DMS53 treated with DMSO at 0.1 percent for 48 hours (cell line): ENCODE measurements at regions not wholly inside any gene's neighbourhood (a gene's known extent, or its start where the extent isn't known, plus 50 kb on each side); places are given as distances from the start of the nearest gene placed in this dataset.
"Not testable (repeated sequence)": the region's sequence is repeated elsewhere in the genome, so short reads cannot be mapped to it uniquely, and the experiment has no call there.

Experiments used
- DNase-seq: peaks from one replicate; lab custom pipeline; 2025; ENCODE audit not compliant: unreplicated experiment; lab: John Stamatoyannopoulos, UW

DNA sequence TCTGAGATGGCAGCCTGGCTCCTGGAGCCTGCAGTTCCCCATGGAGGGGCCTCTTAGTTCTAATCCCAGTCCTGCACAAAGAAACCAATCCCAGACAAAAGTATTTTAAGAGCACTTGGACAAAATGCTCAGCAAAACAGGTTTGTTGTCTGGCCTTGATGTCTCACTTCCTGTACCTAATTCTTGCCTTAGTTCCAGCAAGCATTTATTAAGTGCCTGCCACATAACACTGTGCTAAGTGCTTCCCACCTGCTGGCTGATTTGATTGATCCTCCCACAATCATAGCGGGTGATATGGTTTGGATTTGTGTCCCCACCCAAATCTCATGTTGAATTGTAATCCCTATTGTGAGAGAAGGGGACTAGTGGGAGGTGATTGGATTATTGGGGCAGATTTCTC lies 65.7 kb upstream of the HABP2 start:
- no peak for DNase-seq

GRCh38 chr10:113488186-113488585 lies 64.7 kb upstream of the HABP2 start:
- DNase-seq, result no peak

GRCh38 chr10:113489522-113489921 lies 63.3 kb upstream of the HABP2 start:
- not testable (repeated sequence) for DNase-seq

GRCh38 chr10:113491967-113492565 lies 60.8 kb upstream of the HABP2 start:
- no peak for DNase-seq

GRCh38 chr10:113493195-113493594 lies 59.7 kb upstream of the HABP2 start:
- DNase-seq, result no peak

DNA sequence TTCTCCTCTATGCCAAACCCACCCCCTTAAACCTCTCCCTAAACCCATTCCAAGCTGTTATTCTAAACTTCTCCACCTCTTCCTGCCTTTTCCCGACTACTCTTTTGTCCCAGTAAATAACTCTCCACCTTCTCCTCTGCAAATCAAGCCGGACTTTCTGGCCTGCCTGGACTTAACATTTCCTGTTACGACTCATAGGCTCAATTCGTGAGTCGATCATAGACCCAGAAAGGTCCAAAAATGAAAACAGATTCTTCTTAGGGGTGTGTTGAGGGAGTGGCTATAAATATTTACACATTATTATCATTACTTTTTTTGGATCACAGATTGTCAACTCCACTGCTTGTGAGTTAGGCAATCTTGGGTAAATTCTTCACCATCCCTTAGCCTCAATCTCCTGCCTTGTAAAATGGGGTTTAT lies 59.0 kb upstream of the HABP2 start:
- DNase-seq, result no peak

- DNase-seq, result no peak
Measured at GRCh38 chr10:113494761-113495160, 58.1 kb upstream of the HABP2 start.

DNA sequence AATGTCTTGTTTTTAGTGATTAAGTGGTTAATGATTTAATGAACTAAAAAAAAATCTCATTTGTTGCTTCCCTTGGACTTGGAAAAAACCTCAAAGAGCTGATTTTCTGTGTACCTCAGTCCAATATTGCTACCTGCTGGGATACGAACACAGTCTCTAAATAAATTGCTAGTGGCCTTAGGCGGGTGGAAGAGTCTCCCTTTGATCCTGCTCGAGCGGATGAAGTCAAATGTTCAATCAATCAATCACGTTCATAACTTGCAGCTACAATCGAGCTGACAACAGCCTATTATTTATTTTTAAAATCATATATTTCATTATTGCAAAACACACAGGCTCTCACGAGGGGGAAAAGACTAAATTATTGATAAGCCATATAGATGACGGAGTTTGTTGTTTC lies 57.3 kb upstream of the HABP2 start:
- DNase-seq, result no peak

DNA sequence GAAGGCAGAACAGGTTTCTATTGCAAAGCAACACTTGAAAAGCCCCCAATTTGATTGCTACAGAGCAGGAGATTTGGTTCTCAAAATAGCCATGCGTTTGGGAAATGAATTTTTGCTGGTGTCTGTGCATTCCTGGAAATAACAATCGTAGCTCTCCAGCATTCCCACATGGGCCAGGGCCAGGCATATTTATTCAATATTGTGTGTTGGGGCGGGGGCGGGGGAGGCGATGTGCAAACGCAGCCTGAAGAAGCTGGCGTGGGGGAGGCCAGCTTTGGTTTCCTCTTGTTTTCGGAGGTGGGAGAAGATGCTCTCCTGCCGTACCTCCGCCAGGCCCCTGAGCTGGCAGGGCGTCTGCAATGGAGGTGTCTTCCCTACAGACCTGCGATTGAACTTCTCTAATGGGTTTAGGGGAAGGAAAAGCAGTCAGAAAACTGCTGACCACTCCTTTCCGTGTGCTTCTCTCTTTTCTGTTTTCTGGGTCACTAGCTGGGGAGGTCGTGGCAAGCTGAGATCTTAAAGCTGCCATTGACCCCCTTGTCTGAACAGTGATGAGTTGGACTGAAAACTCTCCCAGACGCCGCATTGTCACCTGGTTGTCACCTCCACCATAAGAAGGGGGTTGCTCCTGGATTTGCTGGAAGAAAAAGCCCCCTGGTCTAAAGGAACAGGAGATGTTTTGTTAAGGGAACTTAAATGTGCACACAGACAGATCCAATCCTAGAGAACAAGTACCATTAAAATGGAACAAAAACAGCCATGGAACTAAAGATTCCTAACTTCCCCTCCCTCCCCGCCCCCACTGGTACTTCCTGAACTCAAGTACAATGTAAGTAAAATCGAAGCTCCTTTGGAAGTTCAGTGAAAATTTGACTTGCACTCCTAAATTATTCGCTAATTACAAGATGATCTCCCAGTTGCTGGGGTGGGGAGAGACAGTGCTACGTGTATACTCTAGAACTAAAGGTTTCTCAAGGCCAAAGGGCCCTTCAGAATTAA lies 56.4 kb upstream of the HABP2 start:
- DNase-seq, result no peak

DNA sequence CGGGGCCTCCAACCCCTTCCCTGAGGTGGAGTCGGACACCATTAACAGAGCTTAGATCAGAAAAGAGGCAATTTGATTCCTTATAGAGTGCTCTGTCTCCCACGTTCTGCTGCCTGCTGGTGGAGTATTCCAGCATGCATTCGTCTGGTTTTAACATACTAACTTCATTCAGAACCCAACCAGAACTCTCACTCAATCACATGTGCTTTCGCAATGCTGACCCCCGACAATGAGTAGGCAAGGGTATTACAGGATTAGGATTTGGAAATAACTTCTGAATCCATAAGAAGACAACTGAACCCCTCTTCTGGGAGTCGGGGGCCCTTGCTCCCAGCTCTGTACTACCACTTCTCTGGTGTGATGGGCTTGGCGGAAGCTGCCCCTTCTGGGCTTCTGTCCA lies 55.7 kb upstream of the HABP2 start:
- DNase-seq, result no peak

DNA sequence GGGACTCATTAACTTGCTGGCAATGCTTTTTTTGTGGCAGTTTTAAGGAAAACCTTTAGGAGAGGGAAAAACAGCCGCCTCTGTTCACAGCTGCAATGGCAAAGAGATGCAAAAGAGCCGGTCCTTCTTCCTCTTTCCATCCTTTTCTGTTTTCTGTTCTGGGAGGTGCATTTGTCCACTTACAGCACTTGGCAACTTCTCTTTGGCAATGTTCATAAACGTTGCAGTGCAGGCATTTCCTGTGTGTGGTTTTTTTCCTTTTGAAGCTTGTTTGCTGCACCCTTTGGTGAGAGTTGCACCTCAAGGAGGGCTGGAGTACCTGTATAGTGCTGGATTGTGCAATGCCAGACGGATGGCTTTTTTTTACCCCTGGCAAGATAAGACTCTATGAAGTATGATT lies 53.9 kb upstream of the HABP2 start:
- DNase-seq, result no peak

GRCh38 chr10:113499806-113500205 lies 53.0 kb upstream of the HABP2 start:
- DNase-seq, result no peak

DNA sequence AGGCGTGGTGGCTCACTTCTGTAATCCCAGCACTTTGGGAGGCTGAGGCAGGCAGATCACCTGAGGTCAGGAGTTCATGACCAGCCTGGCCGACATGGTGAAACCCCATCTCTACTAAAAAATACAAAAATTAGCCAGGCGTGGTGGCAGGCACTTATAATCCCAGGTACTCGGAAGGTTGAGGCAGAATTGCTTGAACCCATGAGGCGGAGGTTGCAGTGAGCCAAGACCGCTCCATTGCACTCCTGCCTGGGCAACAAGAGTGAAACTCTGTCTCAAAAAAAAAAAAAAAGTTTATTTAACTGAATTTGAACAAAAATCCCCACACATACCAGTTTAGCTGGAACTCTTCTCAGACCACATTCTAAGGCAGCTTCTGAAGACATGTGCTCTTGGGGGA lies 51.8 kb upstream of the HABP2 start:
- not testable (repeated sequence) for DNase-seq
